Suppressor macrophage treated with lipopolysaccharide for 1 hour (primary cell): ENCODE measurements at regions not wholly inside any gene's neighbourhood (a gene's known extent, or its start where the extent isn't known, plus 50 kb on each side); places are given as distances from the start of the nearest gene placed in this dataset.

ENCODE experiments used
- DNase-seq, 3 donors: peaks; one replicate each; pipeline ENCODE4 v3.0.0-alpha.2; 2020 to 2022

DNA sequence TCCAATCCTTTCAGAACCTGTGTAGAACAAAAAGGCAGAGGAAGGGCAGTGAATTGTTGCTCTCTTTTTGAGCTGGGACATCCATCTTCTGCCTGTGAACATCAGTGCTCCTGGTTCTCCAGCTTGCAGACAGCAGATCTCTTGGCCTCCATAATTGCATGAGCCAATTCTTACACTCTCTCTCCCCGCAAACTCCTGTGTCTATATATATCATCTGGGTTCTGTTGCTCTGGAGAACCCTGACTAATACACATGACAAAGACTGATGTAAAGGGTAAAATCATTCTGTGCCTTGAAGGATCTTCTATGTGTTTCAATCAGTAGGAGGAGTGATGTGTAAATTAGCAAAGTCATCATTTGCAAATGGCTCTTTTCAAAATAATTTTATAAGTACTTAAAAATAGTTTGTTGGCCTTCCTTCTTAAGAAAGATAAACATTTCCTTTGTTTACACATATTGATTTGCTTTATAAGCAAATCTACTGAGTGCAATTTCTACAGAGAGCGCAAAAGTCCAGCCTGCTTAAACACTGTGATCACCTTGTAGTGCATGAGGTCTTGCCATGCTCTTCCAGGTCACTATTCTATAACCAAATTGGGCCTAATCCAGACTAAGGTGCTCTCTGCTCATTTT lies 154.9 kb upstream of the ANKRD28 start:
- DNase-seq: peak in 1 of 3 donors; percentile 16

DNA sequence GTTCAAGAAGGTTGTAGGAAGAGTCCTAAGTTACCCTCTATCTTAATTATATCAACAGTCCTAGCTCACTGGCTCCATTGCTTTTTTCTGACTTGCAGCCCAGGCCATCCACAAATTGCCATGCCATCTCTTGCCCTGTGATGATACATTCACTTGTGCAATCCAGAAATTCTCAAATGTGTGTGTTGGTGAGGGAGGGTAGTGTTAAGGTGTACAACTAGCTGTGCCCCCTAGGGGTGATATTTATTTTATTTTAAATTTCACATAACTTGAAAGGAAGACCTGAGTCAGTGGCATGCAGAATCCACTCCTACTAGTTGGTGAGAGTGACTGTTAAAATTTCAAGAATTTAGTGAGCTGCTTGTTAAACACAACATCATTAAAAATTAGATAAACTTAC lies 156.1 kb upstream of the ANKRD28 start:
- DNase-seq: peak; percentile 17 to 29 (median 18)

GRCh38 chr3:15955968-15956367 lies 158.2 kb upstream of the ANKRD28 start:
- peak in 1 of 3 donors; percentile 16 for DNase-seq

GRCh38 chr3:15958692-15959433 lies 161.1 kb upstream of the ANKRD28 start:
- DNase-seq: no peak

DNA sequence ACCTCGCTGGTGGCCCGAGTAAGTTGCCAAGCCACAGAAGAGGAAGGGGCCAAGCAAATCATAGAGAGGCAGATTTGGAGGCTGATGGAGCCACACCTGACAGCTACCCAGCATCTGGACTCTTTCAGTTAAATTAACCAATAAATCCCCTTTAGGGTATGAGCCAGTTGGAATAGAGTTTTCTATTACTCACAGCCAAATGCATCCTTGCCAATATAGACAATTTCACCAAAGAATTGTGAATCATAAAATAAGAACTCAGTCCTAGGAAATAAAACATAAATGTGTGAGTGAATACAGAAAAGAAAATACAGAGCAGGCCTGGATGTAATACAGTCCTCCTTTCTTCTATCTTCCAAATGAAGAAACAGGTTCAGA lies 161.6 kb upstream of the ANKRD28 start:
- no peak for DNase-seq

- DNase-seq: peak; percentile 49 to 72 (median 65)
Measured at GRCh38 chr3:15964605-15965442, 167.0 kb upstream of the ANKRD28 start.

GRCh38 chr3:15967577-15967976 lies 169.8 kb upstream of the ANKRD28 start:
- no peak for DNase-seq

DNA sequence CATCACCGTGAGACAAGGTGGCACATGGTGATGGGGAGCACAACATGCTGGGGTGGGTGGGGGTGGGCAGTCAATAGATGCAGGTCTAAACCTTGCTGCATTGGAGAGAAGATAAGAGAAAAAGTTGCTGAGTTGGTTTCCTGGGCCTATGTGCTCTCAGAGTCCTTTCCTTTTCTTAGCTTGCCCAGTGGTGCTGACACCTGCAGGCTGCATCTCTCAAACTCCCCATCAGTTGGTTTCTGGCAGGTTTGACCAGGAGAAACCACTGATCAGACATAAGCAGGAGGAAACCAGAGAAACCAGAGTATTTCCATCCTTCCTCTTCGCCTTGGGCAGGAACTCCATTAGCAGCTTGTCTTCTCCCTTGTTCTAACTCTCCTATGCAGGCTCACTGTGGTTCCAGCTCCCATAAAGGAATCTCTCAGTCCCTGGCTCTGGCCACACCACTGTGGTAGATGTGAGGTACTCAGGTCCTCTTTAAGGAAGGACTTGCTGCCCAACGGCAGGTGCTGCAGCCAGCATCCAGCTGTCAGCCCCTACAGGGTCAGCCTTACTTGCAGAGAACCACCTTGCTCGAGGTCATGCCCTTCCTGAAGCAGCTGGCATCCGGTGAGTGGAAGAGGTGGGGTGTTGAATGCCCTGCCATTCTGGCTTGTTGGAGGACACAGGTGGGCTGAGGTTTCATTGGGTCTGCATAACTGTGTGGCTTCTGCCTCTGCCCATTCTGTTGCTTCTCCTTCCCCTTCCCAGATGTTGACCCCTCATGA lies 172.3 kb upstream of the ANKRD28 start:
- DNase-seq: no peak

DNA sequence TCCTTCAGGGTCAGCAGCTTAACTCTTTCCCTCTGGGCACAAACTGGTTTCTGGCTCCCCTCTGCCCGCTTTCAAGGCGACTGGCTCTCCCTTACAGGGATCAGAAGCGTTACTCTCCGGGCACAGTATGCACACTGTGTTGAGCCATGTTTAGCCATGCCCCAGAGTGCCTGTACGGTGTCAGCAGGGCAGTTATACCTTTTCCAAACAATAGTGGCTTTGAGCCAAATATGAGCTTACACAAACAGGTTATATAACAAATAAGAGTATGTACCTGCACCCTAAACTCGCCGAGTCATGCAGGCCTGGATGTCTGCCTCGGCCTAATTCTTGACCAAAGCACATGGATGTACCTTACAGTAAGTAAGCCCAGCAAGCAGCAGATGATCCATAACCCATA lies 175.6 kb upstream of the ANKRD28 start:
- no peak for DNase-seq

- peak; percentile 15 to 60 (median 41) for DNase-seq
Measured at GRCh38 chr3:15973940-15974339, 176.2 kb upstream of the ANKRD28 start.

GRCh38 chr3:15974647-15975046 lies 176.9 kb upstream of the ANKRD28 start:
- peak; percentile 38 to 65 (median 47) for DNase-seq

- no peak for DNase-seq
Measured at GRCh38 chr3:15976524-15976923, 178.7 kb upstream of the ANKRD28 start.

GRCh38 chr3:15977090-15977489 lies 179.3 kb upstream of the ANKRD28 start:
- no peak for DNase-seq

GRCh38 chr3:15977598-15978232 lies 179.9 kb upstream of the ANKRD28 start:
- no peak for DNase-seq

GRCh38 chr3:15978801-15979200 lies 181.0 kb upstream of the ANKRD28 start:
- DNase-seq: no peak

DNA sequence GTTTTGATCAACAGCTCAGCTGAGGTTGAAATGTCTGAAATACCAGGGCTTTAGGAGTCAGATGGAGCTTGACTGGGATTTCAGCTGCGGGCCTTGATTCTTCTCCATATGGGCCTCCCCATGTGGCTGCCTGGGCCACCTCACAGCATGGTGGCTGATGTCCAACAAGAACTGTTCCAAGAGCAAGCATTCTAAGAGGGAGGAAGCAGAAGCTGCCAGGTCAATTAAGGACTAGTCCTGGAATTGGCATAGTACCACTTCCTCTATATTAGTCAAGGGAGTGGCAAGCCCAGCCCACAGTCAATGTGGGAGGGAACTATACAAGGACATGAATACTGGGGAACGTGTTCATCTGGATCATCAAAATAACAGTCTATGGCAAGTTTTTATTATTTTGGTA lies 181.7 kb upstream of the ANKRD28 start:
- peak; percentile 66 to 73 (median 70) for DNase-seq

DNA sequence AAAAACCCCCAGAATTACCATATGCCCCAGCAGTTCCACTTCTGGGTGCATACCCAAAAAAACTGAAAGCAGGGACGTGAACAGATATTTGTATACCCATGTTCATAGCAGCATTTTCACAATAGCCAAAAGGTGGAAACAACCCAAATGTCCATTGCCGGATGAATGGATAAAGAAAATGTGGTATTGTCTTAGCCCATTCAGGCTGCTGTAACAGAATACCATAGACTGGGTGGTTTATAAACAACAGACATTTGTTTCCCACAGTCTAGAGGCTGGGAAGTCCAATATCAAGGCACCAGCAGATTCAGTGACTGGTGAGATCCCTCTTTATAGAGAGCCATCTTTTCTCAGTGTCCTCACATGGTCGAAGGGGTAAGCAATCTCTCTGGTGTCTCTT lies 182.1 kb upstream of the ANKRD28 start:
- DNase-seq: no peak

GRCh38 chr3:15982243-15982642 lies 184.5 kb upstream of the ANKRD28 start:
- DNase-seq: no peak

- peak; percentile 41 to 68 (median 57) for DNase-seq
Measured at GRCh38 chr3:15982667-15983196, 185.0 kb upstream of the ANKRD28 start.

DNA sequence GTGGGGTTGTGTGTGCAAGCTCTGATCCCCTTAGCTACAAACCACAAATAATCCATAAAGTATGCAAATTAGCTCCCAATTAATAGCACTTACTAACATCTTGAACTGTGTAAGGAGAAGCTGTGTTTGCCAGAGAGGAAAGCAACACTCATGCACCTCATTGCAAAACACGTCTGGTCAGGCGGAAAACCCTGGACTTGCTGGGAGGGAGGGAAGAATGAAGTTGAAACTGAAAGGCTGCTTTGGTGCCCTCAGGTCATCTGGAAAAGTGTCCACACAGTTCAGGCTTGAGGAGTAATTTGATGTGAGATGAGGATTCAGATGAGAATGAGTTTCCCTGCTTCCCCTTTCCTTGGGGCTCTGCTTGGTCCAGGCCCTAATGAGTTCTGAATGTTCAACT lies 185.5 kb upstream of the ANKRD28 start:
- peak; percentile 14 to 56 (median 38) for DNase-seq

GRCh38 chr3:15983693-15984092 lies 185.9 kb upstream of the ANKRD28 start:
- no peak for DNase-seq

DNA sequence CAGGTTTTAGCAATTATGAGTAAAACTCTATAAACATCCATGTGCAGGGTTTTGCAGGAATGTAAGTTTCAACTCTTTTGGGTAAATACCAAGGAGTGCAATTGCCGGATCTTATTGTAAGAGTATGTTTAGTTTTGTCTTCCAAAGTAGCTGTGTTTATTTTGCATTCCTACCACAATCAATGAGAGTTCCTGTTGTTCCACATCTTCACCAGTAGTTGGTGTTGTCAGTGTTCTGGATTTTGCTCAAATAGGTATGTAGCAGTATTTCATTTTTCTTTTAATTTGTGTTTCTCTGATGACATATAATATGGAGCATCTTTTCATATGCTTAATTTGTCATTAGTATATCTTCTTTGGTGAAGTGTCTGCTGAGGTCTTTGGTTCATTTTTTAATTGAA lies 185.1 kb upstream of the GALNT15 start:
- DNase-seq: peak in 1 of 3 donors; percentile 17
